ENCODE measurements at regions not wholly inside any gene's neighbourhood (a gene's known extent, or its start where the extent isn't known, plus 50 kb on each side); places are given as distances from the start of the nearest gene placed in this dataset.

GRCh38 chr4:156614536-156614935 is 357.1 kb downstream of the PDGFC start:
- Mint-ChIP-seq H3K27me3 (ENCODE audit: low read depth) (no peaks in the 10 kb centered on the region), H3K27ac (peak overlapping the region; percentile 75 to 87 (median 83)), H3K4me3 (no peak overlapping the region), H3K4me1 (peaks cover 25% of the 10 kb centered on the region), H3K9me3 (no peaks in the 10 kb centered on the region), H3K36me3 (ENCODE audit: low read depth) (no peaks in the 10 kb centered on the region)
- TF ChIP-seq CTCF (IDR thresholded peaks at IDR 0.05; ENCODE audit: unreplicated experiment in 3 of 3) = no peak

- Mint-ChIP-seq H3K9me3 (no peaks in the 10 kb centered on the region), H3K4me1 (peaks cover 38% of the 10 kb centered on the region), H3K27ac (peak overlapping the region in 2 of 3 experiments; percentile 37 to 51), H3K4me3 (no peak overlapping the region), H3K36me3 (ENCODE audit: low read depth) (no peaks in the 10 kb centered on the region), H3K27me3 (ENCODE audit: low read depth) (no peaks in the 10 kb centered on the region)
- TF ChIP-seq CTCF (IDR thresholded peaks at IDR 0.05; ENCODE audit: unreplicated experiment in 3 of 3) = no peak
These were observed 362.2 kb downstream of the PDGFC start for GRCh38 chr4:156609421-156609820.

DNA sequence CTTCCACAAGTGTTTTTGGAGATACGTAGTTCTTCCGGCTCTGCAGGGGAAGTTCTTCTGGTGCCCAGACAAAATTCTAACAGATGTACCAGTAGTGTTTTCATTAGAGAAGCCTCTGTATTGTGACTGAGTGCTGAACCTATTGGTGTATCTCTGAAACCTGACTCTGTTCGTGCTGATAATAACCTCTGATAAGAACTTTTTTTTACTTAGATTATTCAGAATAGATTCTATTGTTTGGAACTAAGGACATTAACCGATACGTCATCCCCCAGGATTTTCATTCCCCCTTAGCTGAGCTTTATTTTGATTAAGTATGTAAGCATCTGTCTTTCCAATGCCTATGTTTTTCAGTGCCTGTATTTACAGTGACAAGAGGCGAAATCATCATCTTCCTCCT is 362.9 kb downstream of the PDGFC start:
- Mint-ChIP-seq H3K9me3 (peaks cover 4% of the 10 kb centered on the region), H3K4me3 (no peak overlapping the region), H3K27ac (peak overlapping the region in 2 of 3 experiments; percentile 46 to 51), H3K4me1 (peaks cover 34% of the 10 kb centered on the region), H3K36me3 (ENCODE audit: low read depth) (no peaks in the 10 kb centered on the region), H3K27me3 (ENCODE audit: low read depth) (no peaks in the 10 kb centered on the region)
- no peak for TF ChIP-seq CTCF (IDR thresholded peaks at IDR 0.05; ENCODE audit: unreplicated experiment in 3 of 3)

DNA sequence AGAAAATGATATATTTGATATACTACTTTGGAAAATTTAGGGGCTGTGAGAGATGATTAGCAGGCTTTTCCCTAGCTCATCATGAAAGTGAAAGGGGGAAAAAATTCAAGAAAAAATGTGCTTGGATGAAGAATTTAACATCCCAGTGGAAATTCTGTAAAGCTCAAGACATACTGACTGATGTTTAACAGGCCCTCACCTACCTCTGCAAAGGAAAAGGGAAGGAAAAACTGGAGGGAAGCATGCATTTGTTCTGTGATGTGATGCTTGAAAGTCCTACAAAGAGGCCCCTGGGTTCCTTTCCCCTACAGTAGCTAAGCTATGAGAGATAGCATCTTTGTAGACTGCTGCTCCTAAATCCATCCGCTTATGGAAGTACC is 364.1 kb downstream of the PDGFC start:
- H3K27ac Mint-ChIP-seq = peak overlapping the region; percentile 64 to 83 (median 79)
- TF ChIP-seq CTCF (IDR thresholded peaks at IDR 0.05; ENCODE audit: unreplicated experiment in 3 of 3) = no peak
- H3K9me3 Mint-ChIP-seq = peaks cover 4% of the 10 kb centered on the region
- H3K36me3 Mint-ChIP-seq (ENCODE audit: low read depth) = no peaks in the 10 kb centered on the region
- H3K4me3 Mint-ChIP-seq = no peak overlapping the region
- H3K27me3 Mint-ChIP-seq (ENCODE audit: low read depth) = no peaks in the 10 kb centered on the region
- H3K4me1 Mint-ChIP-seq = peaks cover 34% of the 10 kb centered on the region

- no peaks in the 10 kb centered on the region for H3K36me3 Mint-ChIP-seq (ENCODE audit: low read depth)
- peak overlapping the region in 1 of 3 experiments; percentile 4 for H3K4me3 Mint-ChIP-seq
- H3K27ac Mint-ChIP-seq = peak overlapping the region; percentile 64 to 83 (median 79)
These were observed 364.8 kb downstream of the PDGFC start for GRCh38 chr4:156606554-156607477.

More at GRCh38 chr4:156606554-156607477, 364.8 kb downstream of the PDGFC start:
- Mint-ChIP-seq H3K9me3 (peaks cover 4% of the 10 kb centered on the region), H3K4me1 (peaks cover 33% of the 10 kb centered on the region), H3K27me3 (ENCODE audit: low read depth) (no peaks in the 10 kb centered on the region)
- no peak for TF ChIP-seq CTCF (IDR thresholded peaks at IDR 0.05; ENCODE audit: unreplicated experiment in 3 of 3)

Data from nephron (organoid).